HL-60 (cell line): ENCODE measurements at regions not wholly inside any gene's neighbourhood (a gene's known extent, or its start where the extent isn't known, plus 50 kb on each side); places are given as distances from the start of the nearest gene placed in this dataset.

Experiments used
- GABPA ChIP-seq: IDR thresholded peaks from 2 replicates; pipeline ENCODE4 v1.6.1; 2012; ENCODE audit warnings: low read depth
- POLR2AphosphoS5 ChIP-seq: IDR thresholded peaks from 2 replicates; pipeline ENCODE4 v1.6.1; 2012; ENCODE audit warnings: low read depth
- SPI1 ChIP-seq: IDR thresholded peaks from 2 replicates; pipeline ENCODE4 v1.6.1; 2012; ENCODE audit warnings: low read depth, mild to moderate bottlenecking, borderline replicate concordance
- TF ChIP-seq, protein P1 (sequence below): IDR thresholded peaks from one replicate; pipeline ENCODE4 v1.5.1; 2011; ENCODE audit warnings: low read length, control low read depth, inconsistent platforms; ENCODE audit not compliant: insufficient read depth
- TF ChIP-seq, protein P2 (sequence below): IDR thresholded peaks from 2 replicates; pipeline ENCODE4 v1.6.1; 2012; ENCODE audit warnings: low read depth; ENCODE audit not compliant: insufficient replicate concordance

DNA sequence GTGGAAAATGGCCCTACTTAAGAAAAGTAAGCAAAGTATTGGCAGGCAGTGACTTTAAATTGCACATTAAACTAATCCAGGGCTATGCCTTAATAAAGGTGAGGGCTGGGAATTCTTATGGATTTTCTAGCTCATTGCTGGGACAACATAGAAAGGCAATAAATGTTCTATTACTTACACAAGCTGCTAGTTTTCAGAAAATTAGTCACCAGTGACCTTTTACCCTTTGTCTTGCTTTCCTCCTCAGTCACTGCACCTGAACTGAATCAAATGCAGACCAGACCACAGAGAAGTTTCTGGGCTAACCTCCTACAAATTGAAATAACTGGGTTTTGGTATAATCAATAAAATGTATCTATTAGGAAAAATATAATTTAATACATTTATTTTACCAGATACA, 694.4 kb upstream of the FAM241A start:
- TF ChIP-seq, protein P1, sequence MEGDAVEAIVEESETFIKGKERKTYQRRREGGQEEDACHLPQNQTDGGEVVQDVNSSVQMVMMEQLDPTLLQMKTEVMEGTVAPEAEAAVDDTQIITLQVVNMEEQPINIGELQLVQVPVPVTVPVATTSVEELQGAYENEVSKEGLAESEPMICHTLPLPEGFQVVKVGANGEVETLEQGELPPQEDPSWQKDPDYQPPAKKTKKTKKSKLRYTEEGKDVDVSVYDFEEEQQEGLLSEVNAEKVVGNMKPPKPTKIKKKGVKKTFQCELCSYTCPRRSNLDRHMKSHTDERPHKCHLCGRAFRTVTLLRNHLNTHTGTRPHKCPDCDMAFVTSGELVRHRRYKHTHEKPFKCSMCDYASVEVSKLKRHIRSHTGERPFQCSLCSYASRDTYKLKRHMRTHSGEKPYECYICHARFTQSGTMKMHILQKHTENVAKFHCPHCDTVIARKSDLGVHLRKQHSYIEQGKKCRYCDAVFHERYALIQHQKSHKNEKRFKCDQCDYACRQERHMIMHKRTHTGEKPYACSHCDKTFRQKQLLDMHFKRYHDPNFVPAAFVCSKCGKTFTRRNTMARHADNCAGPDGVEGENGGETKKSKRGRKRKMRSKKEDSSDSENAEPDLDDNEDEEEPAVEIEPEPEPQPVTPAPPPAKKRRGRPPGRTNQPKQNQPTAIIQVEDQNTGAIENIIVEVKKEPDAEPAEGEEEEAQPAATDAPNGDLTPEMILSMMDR, result no peak
- no peak for TF ChIP-seq POLR2AphosphoS5
- no peak for TF ChIP-seq SPI1
- TF ChIP-seq, protein P2, sequence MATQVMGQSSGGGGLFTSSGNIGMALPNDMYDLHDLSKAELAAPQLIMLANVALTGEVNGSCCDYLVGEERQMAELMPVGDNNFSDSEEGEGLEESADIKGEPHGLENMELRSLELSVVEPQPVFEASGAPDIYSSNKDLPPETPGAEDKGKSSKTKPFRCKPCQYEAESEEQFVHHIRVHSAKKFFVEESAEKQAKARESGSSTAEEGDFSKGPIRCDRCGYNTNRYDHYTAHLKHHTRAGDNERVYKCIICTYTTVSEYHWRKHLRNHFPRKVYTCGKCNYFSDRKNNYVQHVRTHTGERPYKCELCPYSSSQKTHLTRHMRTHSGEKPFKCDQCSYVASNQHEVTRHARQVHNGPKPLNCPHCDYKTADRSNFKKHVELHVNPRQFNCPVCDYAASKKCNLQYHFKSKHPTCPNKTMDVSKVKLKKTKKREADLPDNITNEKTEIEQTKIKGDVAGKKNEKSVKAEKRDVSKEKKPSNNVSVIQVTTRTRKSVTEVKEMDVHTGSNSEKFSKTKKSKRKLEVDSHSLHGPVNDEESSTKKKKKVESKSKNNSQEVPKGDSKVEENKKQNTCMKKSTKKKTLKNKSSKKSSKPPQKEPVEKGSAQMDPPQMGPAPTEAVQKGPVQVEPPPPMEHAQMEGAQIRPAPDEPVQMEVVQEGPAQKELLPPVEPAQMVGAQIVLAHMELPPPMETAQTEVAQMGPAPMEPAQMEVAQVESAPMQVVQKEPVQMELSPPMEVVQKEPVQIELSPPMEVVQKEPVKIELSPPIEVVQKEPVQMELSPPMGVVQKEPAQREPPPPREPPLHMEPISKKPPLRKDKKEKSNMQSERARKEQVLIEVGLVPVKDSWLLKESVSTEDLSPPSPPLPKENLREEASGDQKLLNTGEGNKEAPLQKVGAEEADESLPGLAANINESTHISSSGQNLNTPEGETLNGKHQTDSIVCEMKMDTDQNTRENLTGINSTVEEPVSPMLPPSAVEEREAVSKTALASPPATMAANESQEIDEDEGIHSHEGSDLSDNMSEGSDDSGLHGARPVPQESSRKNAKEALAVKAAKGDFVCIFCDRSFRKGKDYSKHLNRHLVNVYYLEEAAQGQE, result no peak
- no peak for TF ChIP-seq GABPA
